HG03103 (cell line): ENCODE measurements at regions not wholly inside any gene's neighbourhood (a gene's known extent, or its start where the extent isn't known, plus 50 kb on each side); places are given as distances from the start of the nearest gene placed in this dataset.
A peak's percentile ranks its signal among the peaks of the same experiment; 100 is the strongest.
"Not testable (repeated sequence)": the region's sequence is repeated elsewhere in the genome, so short reads cannot be mapped to it uniquely, and the experiment has no call there.

ENCODE experiments used
- ATAC-seq: cut with Tn5 transposase; IDR thresholded peaks from one replicate; pipeline ENCODE4 v1.9.1; 2021; ENCODE audit warnings: low read depth; ENCODE audit not compliant: unreplicated experiment

- ATAC-seq: no peak
Observed at GRCh38 chr10:86579883-86580520, 58.4 kb upstream of the WAPL start.

- ATAC-seq: no peak
Observed at GRCh38 chr10:86580521-86580891, 58.9 kb upstream of the WAPL start.

GRCh38 chr10:86583983-86584382, 62.4 kb upstream of the WAPL start:
- peak; percentile 74 for ATAC-seq

GRCh38 chr10:86585037-86585929, 63.7 kb upstream of the WAPL start:
- ATAC-seq: peak; percentile 81

GRCh38 chr10:86586516-86586915, 64.9 kb upstream of the WAPL start:
- no peak for ATAC-seq

- ATAC-seq: not testable (repeated sequence)
Observed at GRCh38 chr10:86588781-86589180, 65.6 kb upstream of the OPN4 start.

- ATAC-seq: no peak
Observed at GRCh38 chr10:86591436-86591835, 62.9 kb upstream of the OPN4 start.

GRCh38 chr10:86592413-86592812, 61.9 kb upstream of the OPN4 start:
- no peak for ATAC-seq

- no peak for ATAC-seq
Observed at GRCh38 chr10:86594535-86594934, 59.8 kb upstream of the OPN4 start.

- ATAC-seq: no peak
Observed at GRCh38 chr10:86595496-86595895, 58.9 kb upstream of the OPN4 start.

- no peak for ATAC-seq
Observed at GRCh38 chr10:86596266-86596665, 58.1 kb upstream of the OPN4 start.

- no peak for ATAC-seq
Observed at GRCh38 chr10:86597306-86597705, 57.0 kb upstream of the OPN4 start.

GRCh38 chr10:86598151-86598550, 56.2 kb upstream of the OPN4 start:
- ATAC-seq: no peak

GRCh38 chr10:86599041-86599440, 55.3 kb upstream of the OPN4 start:
- ATAC-seq: no peak

GRCh38 chr10:86599729-86600128, 54.6 kb upstream of the OPN4 start:
- no peak for ATAC-seq

GRCh38 chr10:86600296-86600695, 54.1 kb upstream of the OPN4 start:
- no peak for ATAC-seq

- no peak for ATAC-seq
Observed at GRCh38 chr10:86601956-86602602, 52.3 kb upstream of the OPN4 start.

- no peak for ATAC-seq
Observed at GRCh38 chr10:86603256-86603655, 51.1 kb upstream of the OPN4 start.
